WTC11 (cell line): ENCODE measurements at regions not wholly inside any gene's neighbourhood (a gene's known extent, or its start where the extent isn't known, plus 50 kb on each side); places are given as distances from the start of the nearest gene placed in this dataset.
A peak's percentile ranks its signal among the peaks of the same experiment; 100 is the strongest.

Experiments
- SP1 ChIP-seq: sonication (generic); formaldehyde crosslinking; conservative IDR thresholded peaks from 2 replicates; pipeline ENCODE4 v1.8.1; 2022; ENCODE audit warnings: missing genetic modification reagents
- TF ChIP-seq, protein P1 (sequence below): fragments of 200-600 bp; IDR thresholded peaks from 2 replicates; pipeline ENCODE4 v1.8.0; 2022; ENCODE audit warnings: antibody characterized with exemption
- TF ChIP-seq, protein P2 (sequence below): sonication (generic); formaldehyde crosslinking; IDR thresholded peaks from 2 replicates; pipeline ENCODE4 v1.8.0; 2023; ENCODE audit warnings: mild to moderate bottlenecking, missing genetic modification reagents

DNA sequence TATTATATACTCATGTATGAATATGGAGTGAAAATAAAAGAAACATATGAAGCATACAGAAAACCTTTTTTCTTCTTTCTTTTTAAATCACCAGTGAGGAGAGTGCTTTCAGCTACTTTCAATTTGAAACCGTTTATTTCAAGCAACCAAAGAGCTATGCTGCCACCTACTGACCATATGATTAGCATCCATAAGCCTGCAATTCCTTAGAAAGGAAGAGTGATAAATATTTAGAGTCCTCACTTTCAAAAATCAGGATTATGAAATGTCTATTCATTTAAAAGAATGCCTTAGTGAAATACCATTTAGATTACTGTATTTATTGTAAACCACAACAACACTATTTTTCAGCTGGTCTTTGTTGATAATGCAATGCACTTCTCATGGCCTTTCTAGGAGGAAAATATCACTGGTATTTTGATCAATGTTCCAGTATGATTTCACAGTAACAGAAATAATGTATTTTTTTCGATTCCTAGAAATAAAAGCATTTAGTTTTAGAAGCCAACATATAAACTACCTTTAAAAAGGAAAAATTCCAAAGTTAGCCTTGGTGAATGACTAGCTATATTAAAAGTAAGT lies 667.6 kb downstream of the PCDH18 start:
- no peak for TF ChIP-seq SP1 (CRISPR knock-in tag)
- TF ChIP-seq, protein P1, sequence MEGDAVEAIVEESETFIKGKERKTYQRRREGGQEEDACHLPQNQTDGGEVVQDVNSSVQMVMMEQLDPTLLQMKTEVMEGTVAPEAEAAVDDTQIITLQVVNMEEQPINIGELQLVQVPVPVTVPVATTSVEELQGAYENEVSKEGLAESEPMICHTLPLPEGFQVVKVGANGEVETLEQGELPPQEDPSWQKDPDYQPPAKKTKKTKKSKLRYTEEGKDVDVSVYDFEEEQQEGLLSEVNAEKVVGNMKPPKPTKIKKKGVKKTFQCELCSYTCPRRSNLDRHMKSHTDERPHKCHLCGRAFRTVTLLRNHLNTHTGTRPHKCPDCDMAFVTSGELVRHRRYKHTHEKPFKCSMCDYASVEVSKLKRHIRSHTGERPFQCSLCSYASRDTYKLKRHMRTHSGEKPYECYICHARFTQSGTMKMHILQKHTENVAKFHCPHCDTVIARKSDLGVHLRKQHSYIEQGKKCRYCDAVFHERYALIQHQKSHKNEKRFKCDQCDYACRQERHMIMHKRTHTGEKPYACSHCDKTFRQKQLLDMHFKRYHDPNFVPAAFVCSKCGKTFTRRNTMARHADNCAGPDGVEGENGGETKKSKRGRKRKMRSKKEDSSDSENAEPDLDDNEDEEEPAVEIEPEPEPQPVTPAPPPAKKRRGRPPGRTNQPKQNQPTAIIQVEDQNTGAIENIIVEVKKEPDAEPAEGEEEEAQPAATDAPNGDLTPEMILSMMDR, result peak; percentile 61
- TF ChIP-seq, protein P2, sequence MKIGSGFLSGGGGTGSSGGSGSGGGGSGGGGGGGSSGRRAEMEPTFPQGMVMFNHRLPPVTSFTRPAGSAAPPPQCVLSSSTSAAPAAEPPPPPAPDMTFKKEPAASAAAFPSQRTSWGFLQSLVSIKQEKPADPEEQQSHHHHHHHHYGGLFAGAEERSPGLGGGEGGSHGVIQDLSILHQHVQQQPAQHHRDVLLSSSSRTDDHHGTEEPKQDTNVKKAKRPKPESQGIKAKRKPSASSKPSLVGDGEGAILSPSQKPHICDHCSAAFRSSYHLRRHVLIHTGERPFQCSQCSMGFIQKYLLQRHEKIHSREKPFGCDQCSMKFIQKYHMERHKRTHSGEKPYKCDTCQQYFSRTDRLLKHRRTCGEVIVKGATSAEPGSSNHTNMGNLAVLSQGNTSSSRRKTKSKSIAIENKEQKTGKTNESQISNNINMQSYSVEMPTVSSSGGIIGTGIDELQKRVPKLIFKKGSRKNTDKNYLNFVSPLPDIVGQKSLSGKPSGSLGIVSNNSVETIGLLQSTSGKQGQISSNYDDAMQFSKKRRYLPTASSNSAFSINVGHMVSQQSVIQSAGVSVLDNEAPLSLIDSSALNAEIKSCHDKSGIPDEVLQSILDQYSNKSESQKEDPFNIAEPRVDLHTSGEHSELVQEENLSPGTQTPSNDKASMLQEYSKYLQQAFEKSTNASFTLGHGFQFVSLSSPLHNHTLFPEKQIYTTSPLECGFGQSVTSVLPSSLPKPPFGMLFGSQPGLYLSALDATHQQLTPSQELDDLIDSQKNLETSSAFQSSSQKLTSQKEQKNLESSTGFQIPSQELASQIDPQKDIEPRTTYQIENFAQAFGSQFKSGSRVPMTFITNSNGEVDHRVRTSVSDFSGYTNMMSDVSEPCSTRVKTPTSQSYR, result no peak
